HEK293 (cell line): ENCODE measurements at regions not wholly inside any gene's neighbourhood (a gene's known extent, or its start where the extent isn't known, plus 50 kb on each side); places are given as distances from the start of the nearest gene placed in this dataset.

Experiments
- CTCF ChIA-PET: fragments of 350-600 bp; formaldehyde crosslinking; extraction: SDS; loops from one replicate; lab custom pipeline; 2021; ENCODE audit warnings: antibody characterized with exemption; lab: Yijun Ruan, JAX
- POLR2A ChIA-PET: fragments of 300-600 bp; formaldehyde crosslinking; extraction: SDS; loops from one replicate; lab custom pipeline; 2020; ENCODE audit warnings: antibody characterized with exemption, inconsistent platforms; lab: Yijun Ruan, JAX
- H3K27ac ChIP-seq: fragments of 200-500 bp; sonication (Bioruptor generic); 2 replicates; pipeline ENCODE4 v1.5.1; 2014; ENCODE audit warnings: low read depth, low read length, control low read depth, inconsistent platforms; ENCODE audit errors: extremely low read depth
- H3K36me3 ChIP-seq, 2 experiments: fragments of 200-500 bp in 1 of 2; sonication (Bioruptor generic) in 1 of 2; 1 replicate in 1 of 2; 2 replicates in 1 of 2; pipeline ENCODE4 v1.5.1; 2014 to 2017; ENCODE audit warnings: inconsistent platforms in 2 of 2, low read length in 2 of 2; ENCODE audit not compliant: control insufficient read depth in 2 of 2, insufficient read depth in 1 of 2
- H3K4me1 ChIP-seq: fragments of 200-500 bp; sonication (Bioruptor generic); 2 replicates; pipeline ENCODE4 v1.5.1; 2014; ENCODE audit warnings: mild to moderate bottlenecking, low read length, inconsistent platforms; ENCODE audit not compliant: control insufficient read depth, insufficient read depth
- H3K4me3 ChIP-seq: 2 replicates; pipeline ENCODE4 v1.5.1; 2011; ENCODE audit warnings: low read depth, mild to moderate bottlenecking, control low read depth, low read length, moderate library complexity
- H3K9me3 ChIP-seq: fragments of 200-500 bp; sonication (Bioruptor generic); 2 replicates; pipeline ENCODE4 v1.5.1; 2014; ENCODE audit warnings: low read depth, low read length, inconsistent platforms; ENCODE audit not compliant: control insufficient read depth, insufficient read depth
- EGR2 ChIP-seq: fragments of 450-650 bp; formaldehyde crosslinking; IDR thresholded peaks from 2 replicates; pipeline ENCODE4 v1.5.1; 2016; ENCODE audit warnings: low read depth, missing biosample characterization, missing genetic modification characterization
- GFI1B ChIP-seq: fragments of 450-650 bp; formaldehyde crosslinking; IDR thresholded peaks from 2 replicates; pipeline ENCODE4 v1.5.1; 2016; ENCODE audit warnings: missing biosample characterization, missing genetic modification characterization
- HIC1 ChIP-seq: fragments of 450-650 bp; formaldehyde crosslinking; IDR thresholded peaks from 2 replicates; pipeline ENCODE4 v1.5.1; 2016; ENCODE audit warnings: missing biosample characterization, missing genetic modification characterization
- KLF17 ChIP-seq: fragments of 450-650 bp; formaldehyde crosslinking; IDR thresholded peaks from 2 replicates; pipeline ENCODE4 v1.5.1; 2016; ENCODE audit warnings: missing biosample characterization, missing genetic modification characterization
- MEIS1 ChIP-seq: sonication (generic); formaldehyde crosslinking; IDR thresholded peaks from 2 replicates; pipeline ENCODE4 v1.8.1; 2022; ENCODE audit warnings: missing genetic modification reagents, mild to moderate bottlenecking, borderline replicate concordance
- PRDM1 ChIP-seq: fragments of 450-650 bp; formaldehyde crosslinking; IDR thresholded peaks from 2 replicates; pipeline ENCODE4; 2016; ENCODE audit warnings: missing biosample characterization, missing genetic modification characterization
- PRDM4 ChIP-seq: fragments of 450-650 bp; formaldehyde crosslinking; IDR thresholded peaks from 2 replicates; pipeline ENCODE4 v1.5.1; 2017; ENCODE audit warnings: missing biosample characterization, missing genetic modification characterization
- REPIN1 ChIP-seq: fragments of 450-650 bp; formaldehyde crosslinking; IDR thresholded peaks from 2 replicates; pipeline ENCODE4 v1.5.1; 2017; ENCODE audit warnings: missing biosample characterization, missing genetic modification characterization, low read depth
- SALL2 ChIP-seq: fragments of 450-650 bp; formaldehyde crosslinking; IDR thresholded peaks from 2 replicates; pipeline ENCODE4 v1.5.0; 2017; ENCODE audit warnings: missing biosample characterization, mild to moderate bottlenecking, missing genetic modification characterization, borderline replicate concordance
- SCRT2 ChIP-seq: fragments of 450-650 bp; formaldehyde crosslinking; IDR thresholded peaks from 2 replicates; pipeline ENCODE4 v1.5.1; 2016; ENCODE audit warnings: missing biosample characterization, missing genetic modification characterization
- ZBTB17 ChIP-seq: fragments of 450-650 bp; formaldehyde crosslinking; IDR thresholded peaks from 2 replicates; pipeline ENCODE4 v1.5.1; 2016; ENCODE audit warnings: missing biosample characterization, missing genetic modification characterization
- ZNF121 ChIP-seq: fragments of 450-650 bp; formaldehyde crosslinking; IDR thresholded peaks from 2 replicates; pipeline ENCODE4 v1.5.1; 2016; ENCODE audit warnings: missing biosample characterization, missing genetic modification characterization
- ZNF223 ChIP-seq: fragments of 450-650 bp; formaldehyde crosslinking; IDR thresholded peaks from 2 replicates; pipeline ENCODE4 v1.5.1; 2016; ENCODE audit warnings: missing biosample characterization, missing genetic modification characterization
- ZNF335 ChIP-seq: fragments of 450-650 bp; formaldehyde crosslinking; conservative IDR thresholded peaks from 2 replicates; pipeline ENCODE4 v1.5.1; 2016; ENCODE audit warnings: missing biosample characterization, missing genetic modification characterization
- ZNF501 ChIP-seq: fragments of 450-650 bp; formaldehyde crosslinking; IDR thresholded peaks from 2 replicates; pipeline ENCODE4 v1.5.1; 2016; ENCODE audit warnings: missing biosample characterization, missing genetic modification characterization
- ZNF549 ChIP-seq: fragments of 450-650 bp; IDR thresholded peaks from 2 replicates; pipeline ENCODE4 v1.5.1; 2018; ENCODE audit warnings: missing biosample characterization, missing genetic modification characterization, mild to moderate bottlenecking, inconsistent platforms, moderate library complexity
- ZNF580 ChIP-seq: fragments of 450-650 bp; formaldehyde crosslinking; IDR thresholded peaks from 2 replicates; pipeline ENCODE4 v1.5.1; 2016; ENCODE audit warnings: missing biosample characterization, missing genetic modification characterization
- ZNF600 ChIP-seq: fragments of 450-650 bp; formaldehyde crosslinking; IDR thresholded peaks from 2 replicates; pipeline ENCODE4 v1.5.1; 2016; ENCODE audit warnings: missing biosample characterization, missing genetic modification characterization
- ZNF692 ChIP-seq: fragments of 450-650 bp; formaldehyde crosslinking; IDR thresholded peaks from 2 replicates; pipeline ENCODE4 v1.5.1; 2016; ENCODE audit warnings: missing biosample characterization, missing genetic modification characterization
- ZNF707 ChIP-seq: fragments of 450-650 bp; formaldehyde crosslinking; IDR thresholded peaks from 2 replicates; pipeline ENCODE4 v1.5.1; 2016; ENCODE audit warnings: missing biosample characterization, missing genetic modification characterization
- ZNF76 ChIP-seq: fragments of 450-650 bp; formaldehyde crosslinking; IDR thresholded peaks from 2 replicates; pipeline ENCODE4; 2016; ENCODE audit warnings: low read depth, missing biosample characterization, missing genetic modification characterization, borderline replicate concordance

- Histone ChIP-seq H3K27ac (no peak overlapping the region), H3K36me3 (no peaks in the 10 kb centered on the region), H3K4me1 (no peaks in the 10 kb centered on the region), H3K9me3 (no peaks in the 10 kb centered on the region), H3K4me3 (peak overlapping the region; percentile 27)
- TF ChIP-seq HIC1 (tag by site-specific recombination): no peak
- no peak for TF ChIP-seq ZNF580 (tag by site-specific recombination)
- TF ChIP-seq ZNF549 (tag by site-specific recombination): no peak
- TF ChIP-seq ZNF692 (tag by site-specific recombination): peak; percentile 11; the same call in 1 of the 2 replicates
- peak; percentile 34 for TF ChIP-seq ZNF600
- no peak for TF ChIP-seq GFI1B (tag by site-specific recombination)
- TF ChIP-seq ZNF501: no peak
- no peak for TF ChIP-seq ZNF223 (tag by site-specific recombination)
- 0 out of 2 replicates have a peak, but pooled peaks have one; percentile 34 for TF ChIP-seq ZNF335
- TF ChIP-seq SCRT2: peak; percentile 43
- TF ChIP-seq ZNF76: peak; percentile 72; the same call in 1 of the 2 replicates
- no peak for TF ChIP-seq EGR2 (tag by site-specific recombination)
- TF ChIP-seq REPIN1 (tag by site-specific recombination): no peak
- no peak for TF ChIP-seq MEIS1 (CRISPR knock-in tag)
- no peak for TF ChIP-seq ZNF707 (tag by site-specific recombination)
- peak; percentile 85 for TF ChIP-seq ZBTB17 (tag by site-specific recombination)
- TF ChIP-seq PRDM1 (tag by site-specific recombination): peak; percentile 96
- no peak for TF ChIP-seq ZNF121 (tag by site-specific recombination)
- peak; percentile 65 for TF ChIP-seq PRDM4
- 0 out of 2 replicates have a peak, but pooled peaks have one; percentile 16 for TF ChIP-seq KLF17 (tag by site-specific recombination)
- no peak for TF ChIP-seq SALL2
- ChIA-PET POLR2A (no interaction called here), CTCF (interaction anchor here (1.4 kb wide), 1 partner anchor 60 kb away, joined by 3 read pairs; no protein-coding TSS in a partner anchor)
Observed at GRCh38 chr7:101754424-101755159, 62.8 kb upstream of the CUX1 start.
